ENCODE measurements at regions not wholly inside any gene's neighbourhood (a gene's known extent, or its start where the extent isn't known, plus 50 kb on each side); places are given as distances from the start of the nearest gene placed in this dataset.

- H3K9me3 ChIP-seq (ENCODE audit: low read length) = no peaks in the 10 kb centered on the region
- H3K27ac ChIP-seq (ENCODE audit: low read length) = no peak overlapping the region
- no peaks in the 10 kb centered on the region for H3K9me2 ChIP-seq (ENCODE audit: insufficient read depth, low read length)
- H4K20me1 ChIP-seq (ENCODE audit: insufficient read depth) = no peaks in the 10 kb centered on the region
- H3K36me3 ChIP-seq (ENCODE audit: insufficient read depth, low read length) = no peaks in the 10 kb centered on the region
- H3K27me3 ChIP-seq (ENCODE audit: insufficient read depth, low read depth, low read length) = no peaks in the 10 kb centered on the region
- H3K4me3 ChIP-seq (ENCODE audit: low read length) = no peak overlapping the region
- no peak overlapping the region for H3K9ac ChIP-seq (ENCODE audit: low read length)
- no peaks in the 10 kb centered on the region for H3K79me2 ChIP-seq (replicated peaks; ENCODE audit: insufficient read depth, low read length)
- H3F3A ChIP-seq (ENCODE audit: insufficient read depth, low read length, poor library complexity, severe bottlenecking) = no peaks in the 10 kb centered on the region
- H2AFZ ChIP-seq (ENCODE audit: low read depth, low read length) = no peak overlapping the region
- H3K4me2 ChIP-seq (ENCODE audit: low read length) = no peak overlapping the region
- TF ChIP-seq EP300 (conservative IDR thresholded peaks at IDR 0.05; ENCODE audit: poor library complexity, severe bottlenecking) (no peak), POLR2AphosphoS5 (IDR thresholded peaks at IDR 0.05) (no peak), RAD21 (conservative IDR thresholded peaks at IDR 0.05) (no peak), SMC3 (conservative IDR thresholded peaks at IDR 0.05; ENCODE audit: poor library complexity) (no peak), MXI1 (conservative IDR thresholded peaks at IDR 0.05; ENCODE audit: poor library complexity, severe bottlenecking) (no peak), EZH2 (IDR thresholded peaks at IDR 0.05; ENCODE audit: borderline replicate concordance, insufficient read depth, low read length, poor library complexity, severe bottlenecking) (no peak), TAF1 (IDR thresholded peaks at IDR 0.05; ENCODE audit: low read depth) (no peak), REST (IDR thresholded peaks at IDR 0.05; ENCODE audit: borderline replicate concordance) (no peak), CTCF (IDR thresholded peaks at IDR 0.05; ENCODE audit: poor library complexity, severe bottlenecking) (no peak)
Observed at GRCh38 chr6:140504776-140505175, 1130.3 kb upstream of the CITED2 start.

GRCh38 chr6:140500849-140501248 lies 1126.4 kb upstream of the CITED2 start:
- H3K9me2 ChIP-seq (ENCODE audit: insufficient read depth, low read length) = no peaks in the 10 kb centered on the region
- no peaks in the 10 kb centered on the region for H3K36me3 ChIP-seq (ENCODE audit: insufficient read depth, low read length)
- H3K27ac ChIP-seq (ENCODE audit: low read length) = no peak overlapping the region
- no peaks in the 10 kb centered on the region for H3K9me3 ChIP-seq (ENCODE audit: low read length)
- H3K9ac ChIP-seq (ENCODE audit: low read length) = no peak overlapping the region
- no peaks in the 10 kb centered on the region for H4K20me1 ChIP-seq (ENCODE audit: insufficient read depth)
- H3K4me2 ChIP-seq (ENCODE audit: low read length) = no peak overlapping the region
- no peak for TF ChIP-seq CTCF (IDR thresholded peaks at IDR 0.05; ENCODE audit: poor library complexity, severe bottlenecking)
- TF ChIP-seq SMC3 (conservative IDR thresholded peaks at IDR 0.05; ENCODE audit: poor library complexity) = no peak
- TF ChIP-seq RAD21 (conservative IDR thresholded peaks at IDR 0.05) = no peak
- no peak for TF ChIP-seq EP300 (conservative IDR thresholded peaks at IDR 0.05; ENCODE audit: poor library complexity, severe bottlenecking)
- TF ChIP-seq REST (IDR thresholded peaks at IDR 0.05; ENCODE audit: borderline replicate concordance) = no peak
- TF ChIP-seq MXI1 (conservative IDR thresholded peaks at IDR 0.05; ENCODE audit: poor library complexity, severe bottlenecking) = no peak
- no peak for TF ChIP-seq EZH2 (IDR thresholded peaks at IDR 0.05; ENCODE audit: borderline replicate concordance, insufficient read depth, low read length, poor library complexity, severe bottlenecking)
- TF ChIP-seq POLR2AphosphoS5 (IDR thresholded peaks at IDR 0.05) = no peak
- no peak for TF ChIP-seq TAF1 (IDR thresholded peaks at IDR 0.05; ENCODE audit: low read depth)
- no peaks in the 10 kb centered on the region for H3K79me2 ChIP-seq (replicated peaks; ENCODE audit: insufficient read depth, low read length)
- H3K4me3 ChIP-seq (ENCODE audit: low read length) = no peak overlapping the region
- no peaks in the 10 kb centered on the region for H3K27me3 ChIP-seq (ENCODE audit: insufficient read depth, low read depth, low read length)
- no peak overlapping the region for H2AFZ ChIP-seq (ENCODE audit: low read depth, low read length)
- no peaks in the 10 kb centered on the region for H3F3A ChIP-seq (ENCODE audit: insufficient read depth, low read length, poor library complexity, severe bottlenecking)

All from neural cell (in vitro differentiated cells).